RWPE2 (cell line): ENCODE measurements at regions not wholly inside any gene's neighbourhood (a gene's known extent, or its start where the extent isn't known, plus 50 kb on each side); places are given as distances from the start of the nearest gene placed in this dataset.
"Not testable (repeated sequence)": the region's sequence is repeated elsewhere in the genome, so short reads cannot be mapped to it uniquely, and the experiment has no call there.

Source experiments
- ATAC-seq: fragments of 200-7000 bp; cut with Tn5 transposase; 3 replicates; pipeline ENCODE4 v1.9.1; 2021; ENCODE audit warnings: low read depth
- DNase-seq: peaks from one replicate; pipeline ENCODE4 v3.0.0-alpha.2; 2020; ENCODE audit warnings: low spot score
- H3K27ac ChIP-seq: fragments of 450-650 bp; 2 replicates; pipeline ENCODE4 v1.5.1; 2017; ENCODE audit warnings: mild to moderate bottlenecking; ENCODE audit not compliant: poor library complexity, severe bottlenecking
- H3K27me3 ChIP-seq: fragments of 250-450 bp; sonication (Bioruptor Pico); 2 replicates; pipeline ENCODE4 v1.5.1; 2021; ENCODE audit warnings: mild to moderate bottlenecking, moderate library complexity; ENCODE audit not compliant: insufficient read depth, poor library complexity, severe bottlenecking
- H3K36me3 ChIP-seq: fragments of 250-450 bp; sonication (Bioruptor Pico); 2 replicates; pipeline ENCODE4 v1.5.1; 2020; ENCODE audit warnings: low read depth, mild to moderate bottlenecking, moderate library complexity
- H3K4me1 ChIP-seq: fragments of 250-450 bp; sonication (Bioruptor Pico); 2 replicates; pipeline ENCODE4 v1.5.1; 2021; ENCODE audit warnings: mild to moderate bottlenecking, moderate library complexity; ENCODE audit not compliant: insufficient read depth, poor library complexity, severe bottlenecking
- H3K4me3 ChIP-seq: fragments of 250-450 bp; sonication (Bioruptor Pico); 2 replicates; pipeline ENCODE4 v1.5.1; 2021; ENCODE audit warnings: mild to moderate bottlenecking, moderate library complexity; ENCODE audit not compliant: severe bottlenecking
- H3K9me3 ChIP-seq: fragments of 250-450 bp; sonication (Bioruptor Pico); 2 replicates; pipeline ENCODE4 v1.5.1; 2021; ENCODE audit warnings: mild to moderate bottlenecking, moderate library complexity; ENCODE audit not compliant: severe bottlenecking

DNA sequence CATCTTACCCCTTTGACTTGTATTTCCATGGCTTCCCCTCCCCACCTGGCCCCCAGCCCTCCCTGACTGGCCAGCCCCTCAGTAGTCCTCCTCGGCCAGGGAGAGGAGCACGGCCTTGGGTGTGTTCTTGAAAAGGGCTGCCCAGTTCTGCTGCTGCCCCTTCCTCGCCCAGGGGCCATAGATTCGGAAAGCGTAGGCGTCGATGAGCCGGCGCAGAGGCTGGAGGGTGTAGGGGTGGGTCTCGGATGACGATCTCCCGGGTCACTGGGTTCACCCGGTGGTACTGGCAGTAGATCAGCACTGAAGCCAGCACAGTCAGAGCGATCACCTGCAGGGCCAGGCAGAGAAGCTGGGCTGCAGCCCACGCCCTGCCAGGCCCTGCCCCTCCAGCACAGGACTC, 71.7 kb downstream of the ZNF479 start:
- H3K9me3 ChIP-seq, H3K27me3 ChIP-seq, DNase-seq, ATAC-seq, H3K4me3 ChIP-seq, H3K4me1 ChIP-seq, H3K27ac ChIP-seq, H3K36me3 ChIP-seq: not testable (repeated sequence)

DNA sequence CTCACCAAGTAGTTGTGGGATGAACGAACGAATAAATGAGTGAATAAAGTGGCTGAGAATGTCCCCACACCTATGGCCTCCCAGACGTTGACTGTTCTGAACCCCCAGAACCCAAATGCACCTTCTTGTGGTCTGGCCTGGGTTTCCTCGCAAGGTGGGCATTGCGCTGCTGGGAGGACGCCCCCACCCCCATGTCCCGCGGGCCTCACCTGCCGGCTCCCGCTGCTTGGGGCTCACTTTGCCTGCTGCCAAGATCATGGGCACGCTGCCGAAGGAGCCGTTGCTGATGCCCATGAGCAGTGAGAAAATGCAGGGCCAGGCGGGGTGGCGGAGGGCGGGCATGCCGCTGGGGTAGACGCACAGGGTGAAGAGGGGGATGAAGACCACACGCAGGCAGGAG, 115.9 kb downstream of the ZNF479 start:
- H3K27ac ChIP-seq, H3K36me3 ChIP-seq, H3K9me3 ChIP-seq, ATAC-seq, H3K4me3 ChIP-seq, H3K27me3 ChIP-seq, H3K4me1 ChIP-seq, DNase-seq: not testable (repeated sequence)

DNA sequence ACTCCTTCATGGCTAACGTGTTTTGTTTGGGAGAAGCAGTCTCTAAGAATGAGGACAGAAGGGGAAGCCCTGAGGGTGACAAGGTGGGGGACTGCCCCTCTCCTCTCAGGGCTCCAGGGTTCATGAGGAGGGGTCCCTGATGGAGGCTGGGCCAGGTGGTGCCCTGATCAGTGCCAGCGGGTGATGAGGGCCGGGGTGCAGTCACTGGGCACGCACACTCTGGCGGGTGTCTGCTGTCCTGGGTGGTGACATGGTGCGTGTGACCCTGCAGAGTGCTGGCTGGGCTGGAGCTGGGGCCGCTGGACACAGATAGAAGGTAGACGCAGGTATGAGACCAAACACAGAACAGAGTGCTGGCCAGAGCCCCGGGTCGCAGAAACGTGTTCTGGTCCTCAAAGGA, 118.5 kb downstream of the ZNF479 start:
- not testable (repeated sequence) for H3K4me1 ChIP-seq, H3K4me3 ChIP-seq, H3K27me3 ChIP-seq

DNA sequence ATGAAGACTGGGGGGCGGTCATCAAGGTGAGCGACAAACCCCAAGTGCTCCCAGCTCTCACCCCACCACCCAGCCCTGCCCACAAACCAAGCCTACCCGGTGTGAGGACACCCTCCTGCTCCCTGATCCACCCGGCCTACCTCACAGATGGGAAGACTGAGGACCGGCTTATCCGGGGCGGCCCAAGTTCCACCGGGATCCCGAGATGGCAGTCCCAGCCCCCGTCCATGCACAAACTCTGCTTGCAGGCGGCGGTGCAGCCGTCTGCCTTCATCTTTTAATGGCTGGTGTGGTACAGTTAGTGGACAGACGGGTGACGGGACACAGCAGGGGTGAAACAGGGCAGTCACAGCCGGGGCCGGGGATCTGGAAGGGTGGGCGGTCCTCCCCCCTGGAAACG, 119.3 kb downstream of the ZNF479 start:
- H3K9me3 ChIP-seq, H3K27me3 ChIP-seq, H3K27ac ChIP-seq, H3K36me3 ChIP-seq, H3K4me1 ChIP-seq, H3K4me3 ChIP-seq, ATAC-seq: not testable (repeated sequence)
- peak; percentile 43 for DNase-seq

More for the DNA sequence above, 118.5 kb downstream of the ZNF479 start:
- not testable (repeated sequence) for H3K36me3 ChIP-seq, H3K9me3 ChIP-seq, H3K27ac ChIP-seq, ATAC-seq
- peak; percentile 40 for DNase-seq

DNA sequence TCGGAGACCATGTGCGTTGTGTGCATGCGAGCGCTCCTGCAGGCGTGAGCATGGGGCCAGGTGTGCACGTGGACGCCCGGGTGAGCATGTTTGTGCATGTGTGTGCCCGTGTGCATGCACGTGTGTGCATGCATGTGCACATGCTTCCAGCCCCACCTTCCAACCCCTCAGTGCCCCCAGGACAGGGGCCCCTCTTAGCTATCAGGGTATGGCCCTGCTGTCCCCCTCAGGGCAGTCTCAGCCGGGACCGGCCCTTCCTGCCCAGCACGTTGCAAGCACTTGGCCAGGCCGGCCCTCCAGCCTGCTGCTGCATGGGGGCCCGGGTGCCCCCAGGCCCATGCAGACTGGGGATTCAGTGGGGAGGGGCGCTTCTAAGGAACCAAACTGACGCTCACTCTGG, 123.0 kb downstream of the ZNF479 start:
- not testable (repeated sequence) for H3K4me1 ChIP-seq, H3K9me3 ChIP-seq, H3K4me3 ChIP-seq, DNase-seq, H3K27ac ChIP-seq, H3K36me3 ChIP-seq, ATAC-seq, H3K27me3 ChIP-seq

DNA sequence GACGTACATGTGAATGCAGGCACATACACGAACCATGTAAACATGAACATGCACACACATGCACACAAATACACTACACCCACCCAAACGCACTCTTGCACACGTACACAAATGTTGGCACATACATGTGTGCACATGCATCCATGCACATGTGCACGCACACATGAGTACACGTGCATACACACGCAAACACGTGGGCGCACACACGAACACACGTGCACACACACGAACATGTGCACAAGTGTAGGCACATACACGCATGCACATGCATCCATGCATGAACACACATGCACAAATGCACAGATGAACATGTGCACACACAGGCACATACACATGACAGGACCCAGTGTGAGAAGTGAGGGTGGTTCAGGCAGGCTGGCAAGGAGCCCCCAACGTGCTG, 126.3 kb downstream of the ZNF479 start:
- not testable (repeated sequence) for H3K27me3 ChIP-seq, DNase-seq, ATAC-seq, H3K36me3 ChIP-seq, H3K27ac ChIP-seq, H3K9me3 ChIP-seq, H3K4me3 ChIP-seq, H3K4me1 ChIP-seq

DNA sequence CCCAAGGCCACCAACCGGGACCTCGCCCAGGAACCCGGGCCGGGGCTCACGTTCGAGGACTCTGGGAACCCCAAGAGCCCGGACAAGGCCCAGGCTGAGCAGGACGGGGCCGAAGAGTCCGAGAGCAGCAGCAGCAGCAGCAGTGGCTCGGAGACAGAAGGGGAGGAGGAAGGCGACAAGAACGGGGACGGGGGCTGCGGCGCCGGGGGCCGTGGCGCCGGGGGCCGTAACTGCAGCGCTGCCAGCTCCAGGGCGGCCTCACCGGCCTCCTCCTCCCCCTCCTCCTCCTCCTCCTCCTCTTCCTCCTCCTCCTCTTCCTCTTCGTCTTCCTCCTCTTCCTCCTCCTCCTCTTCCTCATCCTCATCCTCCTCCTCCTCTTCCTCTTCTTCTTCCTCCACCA, 128.4 kb downstream of the ZNF479 start:
- DNase-seq, H3K4me3 ChIP-seq, H3K9me3 ChIP-seq, H3K36me3 ChIP-seq, H3K27ac ChIP-seq, H3K4me1 ChIP-seq, H3K27me3 ChIP-seq, ATAC-seq: not testable (repeated sequence)

DNA sequence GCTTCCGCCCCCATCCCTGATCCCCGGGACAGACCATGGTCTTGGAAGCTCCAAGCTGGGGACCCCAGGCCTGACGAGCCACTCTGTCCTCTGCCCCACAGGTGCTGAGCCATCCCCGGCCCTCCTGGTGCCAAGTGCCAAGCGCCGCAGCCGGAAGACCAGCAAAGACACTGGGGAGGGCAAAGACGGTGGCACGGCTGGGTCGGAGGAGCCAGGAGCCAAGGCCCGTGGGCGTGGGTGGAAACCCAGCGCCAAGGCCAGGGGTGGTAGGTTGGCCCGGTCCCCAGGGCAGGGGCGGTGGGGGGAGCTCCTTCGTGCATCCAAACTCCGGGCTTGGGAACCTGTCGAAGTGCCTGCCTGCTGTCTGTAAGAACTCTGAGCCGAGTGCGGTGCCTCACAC, 130.3 kb downstream of the ZNF479 start:
- H3K4me1 ChIP-seq, H3K36me3 ChIP-seq, DNase-seq, H3K4me3 ChIP-seq, H3K27me3 ChIP-seq, H3K27ac ChIP-seq, ATAC-seq, H3K9me3 ChIP-seq: not testable (repeated sequence)

DNA sequence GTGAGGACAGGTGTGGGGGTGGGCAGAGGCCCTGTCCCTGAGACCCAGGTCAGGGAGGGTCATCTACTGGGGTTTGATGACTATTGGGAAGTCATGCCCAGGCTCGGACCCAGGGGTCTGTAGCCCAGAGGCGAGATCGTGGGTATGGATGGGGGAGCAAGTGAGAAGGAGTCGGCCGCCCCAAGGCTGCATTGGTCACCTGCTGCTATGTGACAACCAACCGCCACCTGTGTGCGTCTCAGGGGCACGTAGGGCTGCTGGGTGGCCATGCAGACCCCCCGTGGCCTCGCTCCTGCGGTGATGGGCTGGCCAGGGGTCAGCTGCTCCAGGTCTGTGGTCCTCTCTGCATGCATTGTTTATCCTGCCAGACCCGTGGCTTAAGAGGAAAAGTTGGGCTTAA, 138.5 kb downstream of the ZNF479 start:
- H3K36me3 ChIP-seq, DNase-seq, H3K27me3 ChIP-seq, H3K4me3 ChIP-seq, H3K4me1 ChIP-seq, ATAC-seq, H3K27ac ChIP-seq, H3K9me3 ChIP-seq: not testable (repeated sequence)

DNA sequence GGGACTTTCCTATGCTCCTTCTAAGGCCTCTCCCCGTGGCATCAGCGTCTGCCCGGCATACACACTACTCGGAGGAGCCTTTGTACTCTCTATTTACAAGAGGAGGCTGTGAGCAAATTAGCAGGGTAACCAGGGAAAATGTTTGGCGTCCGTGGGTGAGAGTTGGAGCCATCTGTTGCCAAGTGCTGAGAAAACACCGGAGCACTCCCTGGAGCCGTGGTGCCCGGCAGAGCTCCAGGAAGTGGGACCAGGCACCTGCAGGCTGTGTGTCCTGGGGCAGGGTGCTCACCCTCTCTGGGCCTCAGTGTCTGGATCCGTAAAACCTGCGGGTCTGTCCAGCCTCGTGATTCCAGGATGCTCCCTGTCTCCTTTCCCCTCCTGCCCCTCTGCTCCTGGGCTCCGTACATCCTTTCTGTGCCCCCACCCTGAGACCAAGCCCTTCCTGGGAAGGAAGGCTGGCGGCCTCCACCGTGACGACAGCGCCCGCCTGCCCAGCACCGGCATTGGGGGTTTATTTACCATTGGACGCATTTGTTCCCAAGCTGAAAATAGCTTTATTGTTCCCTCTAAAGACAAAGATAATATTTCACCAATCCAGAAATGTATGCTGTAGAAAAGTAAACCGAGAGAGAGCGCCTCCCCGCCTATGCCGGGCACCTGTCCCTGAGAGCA, 174.4 kb downstream of the ZNF479 start:
- H3K27me3 ChIP-seq = not testable (repeated sequence)

DNA sequence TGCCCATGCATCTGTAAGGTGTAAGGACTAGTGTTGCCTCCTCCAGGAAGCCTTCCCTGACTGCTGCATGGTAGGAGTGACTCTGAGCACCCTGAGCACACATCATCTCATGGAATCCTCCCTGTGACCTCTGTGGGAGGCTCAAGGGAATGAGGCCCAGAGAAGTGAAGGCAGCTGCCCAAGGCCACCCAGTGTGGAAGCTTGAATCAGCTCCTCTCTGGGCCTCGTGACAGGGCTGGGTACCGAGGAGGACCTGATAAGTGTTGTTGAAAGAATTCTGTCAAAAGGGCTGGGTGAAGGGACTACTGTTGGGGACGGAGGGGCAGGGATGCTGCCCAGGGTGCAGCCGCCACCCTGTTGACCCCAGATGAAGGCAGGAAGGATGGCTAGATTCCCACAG, 175.2 kb downstream of the ZNF479 start:
- H3K36me3 ChIP-seq, H3K9me3 ChIP-seq, H3K4me1 ChIP-seq, DNase-seq, ATAC-seq, H3K4me3 ChIP-seq, H3K27ac ChIP-seq, H3K27me3 ChIP-seq: not testable (repeated sequence)

More for the DNA sequence above, 174.4 kb downstream of the ZNF479 start:
- not testable (repeated sequence) for H3K27ac ChIP-seq, H3K4me3 ChIP-seq, H3K4me1 ChIP-seq, DNase-seq, H3K36me3 ChIP-seq, ATAC-seq, H3K9me3 ChIP-seq
